Body of pancreas (tissue), 4 donors: ENCODE measurements at regions not wholly inside any gene's neighbourhood (a gene's known extent, or its start where the extent isn't known, plus 50 kb on each side); places are given as distances from the start of the nearest gene placed in this dataset.

Experiments used
- POLR2A ChIP-seq, 3 donors: fragments of 450-650 bp; IDR thresholded peaks; one replicate each; pipeline ENCODE4 v1.6.1; 2016; ENCODE audit warnings: antibody characterized with exemption in 3 of 3, mild to moderate bottlenecking in 2 of 3
- TF ChIP-seq, protein P1 (sequence below), 7 experiments: fragments of 450-650 bp in 4 of 7; fragments of 200-600 bp in 3 of 7; sonication (generic) in 3 of 7; IDR thresholded peaks; one replicate each; pipeline ENCODE4 v1.5.1; 2016 to 2019; ENCODE audit warnings: antibody characterized with exemption in 7 of 7

DNA sequence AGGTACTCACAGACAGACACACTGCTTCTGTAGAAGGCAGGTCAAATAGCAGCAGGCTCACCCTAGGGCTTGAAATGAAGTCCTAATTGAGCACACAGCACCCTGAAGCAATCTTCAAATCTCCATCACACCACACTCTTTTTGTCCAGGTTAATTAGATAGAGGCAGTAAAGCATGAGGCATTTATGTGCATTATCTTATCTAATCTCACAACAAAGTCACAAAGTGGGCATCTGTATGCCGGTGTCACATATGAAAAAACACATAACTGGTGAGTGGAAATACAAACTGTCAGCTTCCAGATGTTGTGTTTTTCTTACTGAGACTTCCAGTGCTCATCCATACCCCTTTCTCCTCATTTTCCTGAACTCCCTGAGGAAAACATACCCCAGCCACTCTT lies 63.8 kb upstream of the NRBF2 start:
- TF ChIP-seq, protein P1, sequence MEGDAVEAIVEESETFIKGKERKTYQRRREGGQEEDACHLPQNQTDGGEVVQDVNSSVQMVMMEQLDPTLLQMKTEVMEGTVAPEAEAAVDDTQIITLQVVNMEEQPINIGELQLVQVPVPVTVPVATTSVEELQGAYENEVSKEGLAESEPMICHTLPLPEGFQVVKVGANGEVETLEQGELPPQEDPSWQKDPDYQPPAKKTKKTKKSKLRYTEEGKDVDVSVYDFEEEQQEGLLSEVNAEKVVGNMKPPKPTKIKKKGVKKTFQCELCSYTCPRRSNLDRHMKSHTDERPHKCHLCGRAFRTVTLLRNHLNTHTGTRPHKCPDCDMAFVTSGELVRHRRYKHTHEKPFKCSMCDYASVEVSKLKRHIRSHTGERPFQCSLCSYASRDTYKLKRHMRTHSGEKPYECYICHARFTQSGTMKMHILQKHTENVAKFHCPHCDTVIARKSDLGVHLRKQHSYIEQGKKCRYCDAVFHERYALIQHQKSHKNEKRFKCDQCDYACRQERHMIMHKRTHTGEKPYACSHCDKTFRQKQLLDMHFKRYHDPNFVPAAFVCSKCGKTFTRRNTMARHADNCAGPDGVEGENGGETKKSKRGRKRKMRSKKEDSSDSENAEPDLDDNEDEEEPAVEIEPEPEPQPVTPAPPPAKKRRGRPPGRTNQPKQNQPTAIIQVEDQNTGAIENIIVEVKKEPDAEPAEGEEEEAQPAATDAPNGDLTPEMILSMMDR (IDR thresholded peaks at IDR 0.05) = no peak
- TF ChIP-seq POLR2A (IDR thresholded peaks at IDR 0.05) = no peak
